ENCODE measurements at regions not wholly inside any gene's neighbourhood (a gene's known extent, or its start where the extent isn't known, plus 50 kb on each side); places are given as distances from the start of the nearest gene placed in this dataset.

DNA sequence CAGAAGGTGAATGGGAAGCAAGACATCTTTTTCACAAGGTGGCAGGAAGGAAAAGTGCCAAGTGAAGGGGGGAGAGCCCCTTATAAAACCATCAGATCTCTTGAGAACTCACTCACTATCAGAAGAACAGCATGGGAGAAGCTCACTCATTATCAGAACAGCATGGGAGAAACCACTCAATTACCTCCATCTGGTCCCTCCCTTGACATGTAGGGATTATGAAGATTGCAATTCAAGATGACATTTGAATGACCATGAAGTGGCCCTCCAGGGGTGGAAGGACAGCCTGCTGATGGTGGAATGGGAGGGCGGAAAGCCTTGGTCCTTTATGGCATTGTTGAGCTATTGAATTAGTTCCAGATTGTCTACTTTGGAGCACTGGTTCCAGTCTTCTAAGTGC, 413.0 kb upstream of the MEX3C start (continued):
- TF ChIP-seq, protein P1, sequence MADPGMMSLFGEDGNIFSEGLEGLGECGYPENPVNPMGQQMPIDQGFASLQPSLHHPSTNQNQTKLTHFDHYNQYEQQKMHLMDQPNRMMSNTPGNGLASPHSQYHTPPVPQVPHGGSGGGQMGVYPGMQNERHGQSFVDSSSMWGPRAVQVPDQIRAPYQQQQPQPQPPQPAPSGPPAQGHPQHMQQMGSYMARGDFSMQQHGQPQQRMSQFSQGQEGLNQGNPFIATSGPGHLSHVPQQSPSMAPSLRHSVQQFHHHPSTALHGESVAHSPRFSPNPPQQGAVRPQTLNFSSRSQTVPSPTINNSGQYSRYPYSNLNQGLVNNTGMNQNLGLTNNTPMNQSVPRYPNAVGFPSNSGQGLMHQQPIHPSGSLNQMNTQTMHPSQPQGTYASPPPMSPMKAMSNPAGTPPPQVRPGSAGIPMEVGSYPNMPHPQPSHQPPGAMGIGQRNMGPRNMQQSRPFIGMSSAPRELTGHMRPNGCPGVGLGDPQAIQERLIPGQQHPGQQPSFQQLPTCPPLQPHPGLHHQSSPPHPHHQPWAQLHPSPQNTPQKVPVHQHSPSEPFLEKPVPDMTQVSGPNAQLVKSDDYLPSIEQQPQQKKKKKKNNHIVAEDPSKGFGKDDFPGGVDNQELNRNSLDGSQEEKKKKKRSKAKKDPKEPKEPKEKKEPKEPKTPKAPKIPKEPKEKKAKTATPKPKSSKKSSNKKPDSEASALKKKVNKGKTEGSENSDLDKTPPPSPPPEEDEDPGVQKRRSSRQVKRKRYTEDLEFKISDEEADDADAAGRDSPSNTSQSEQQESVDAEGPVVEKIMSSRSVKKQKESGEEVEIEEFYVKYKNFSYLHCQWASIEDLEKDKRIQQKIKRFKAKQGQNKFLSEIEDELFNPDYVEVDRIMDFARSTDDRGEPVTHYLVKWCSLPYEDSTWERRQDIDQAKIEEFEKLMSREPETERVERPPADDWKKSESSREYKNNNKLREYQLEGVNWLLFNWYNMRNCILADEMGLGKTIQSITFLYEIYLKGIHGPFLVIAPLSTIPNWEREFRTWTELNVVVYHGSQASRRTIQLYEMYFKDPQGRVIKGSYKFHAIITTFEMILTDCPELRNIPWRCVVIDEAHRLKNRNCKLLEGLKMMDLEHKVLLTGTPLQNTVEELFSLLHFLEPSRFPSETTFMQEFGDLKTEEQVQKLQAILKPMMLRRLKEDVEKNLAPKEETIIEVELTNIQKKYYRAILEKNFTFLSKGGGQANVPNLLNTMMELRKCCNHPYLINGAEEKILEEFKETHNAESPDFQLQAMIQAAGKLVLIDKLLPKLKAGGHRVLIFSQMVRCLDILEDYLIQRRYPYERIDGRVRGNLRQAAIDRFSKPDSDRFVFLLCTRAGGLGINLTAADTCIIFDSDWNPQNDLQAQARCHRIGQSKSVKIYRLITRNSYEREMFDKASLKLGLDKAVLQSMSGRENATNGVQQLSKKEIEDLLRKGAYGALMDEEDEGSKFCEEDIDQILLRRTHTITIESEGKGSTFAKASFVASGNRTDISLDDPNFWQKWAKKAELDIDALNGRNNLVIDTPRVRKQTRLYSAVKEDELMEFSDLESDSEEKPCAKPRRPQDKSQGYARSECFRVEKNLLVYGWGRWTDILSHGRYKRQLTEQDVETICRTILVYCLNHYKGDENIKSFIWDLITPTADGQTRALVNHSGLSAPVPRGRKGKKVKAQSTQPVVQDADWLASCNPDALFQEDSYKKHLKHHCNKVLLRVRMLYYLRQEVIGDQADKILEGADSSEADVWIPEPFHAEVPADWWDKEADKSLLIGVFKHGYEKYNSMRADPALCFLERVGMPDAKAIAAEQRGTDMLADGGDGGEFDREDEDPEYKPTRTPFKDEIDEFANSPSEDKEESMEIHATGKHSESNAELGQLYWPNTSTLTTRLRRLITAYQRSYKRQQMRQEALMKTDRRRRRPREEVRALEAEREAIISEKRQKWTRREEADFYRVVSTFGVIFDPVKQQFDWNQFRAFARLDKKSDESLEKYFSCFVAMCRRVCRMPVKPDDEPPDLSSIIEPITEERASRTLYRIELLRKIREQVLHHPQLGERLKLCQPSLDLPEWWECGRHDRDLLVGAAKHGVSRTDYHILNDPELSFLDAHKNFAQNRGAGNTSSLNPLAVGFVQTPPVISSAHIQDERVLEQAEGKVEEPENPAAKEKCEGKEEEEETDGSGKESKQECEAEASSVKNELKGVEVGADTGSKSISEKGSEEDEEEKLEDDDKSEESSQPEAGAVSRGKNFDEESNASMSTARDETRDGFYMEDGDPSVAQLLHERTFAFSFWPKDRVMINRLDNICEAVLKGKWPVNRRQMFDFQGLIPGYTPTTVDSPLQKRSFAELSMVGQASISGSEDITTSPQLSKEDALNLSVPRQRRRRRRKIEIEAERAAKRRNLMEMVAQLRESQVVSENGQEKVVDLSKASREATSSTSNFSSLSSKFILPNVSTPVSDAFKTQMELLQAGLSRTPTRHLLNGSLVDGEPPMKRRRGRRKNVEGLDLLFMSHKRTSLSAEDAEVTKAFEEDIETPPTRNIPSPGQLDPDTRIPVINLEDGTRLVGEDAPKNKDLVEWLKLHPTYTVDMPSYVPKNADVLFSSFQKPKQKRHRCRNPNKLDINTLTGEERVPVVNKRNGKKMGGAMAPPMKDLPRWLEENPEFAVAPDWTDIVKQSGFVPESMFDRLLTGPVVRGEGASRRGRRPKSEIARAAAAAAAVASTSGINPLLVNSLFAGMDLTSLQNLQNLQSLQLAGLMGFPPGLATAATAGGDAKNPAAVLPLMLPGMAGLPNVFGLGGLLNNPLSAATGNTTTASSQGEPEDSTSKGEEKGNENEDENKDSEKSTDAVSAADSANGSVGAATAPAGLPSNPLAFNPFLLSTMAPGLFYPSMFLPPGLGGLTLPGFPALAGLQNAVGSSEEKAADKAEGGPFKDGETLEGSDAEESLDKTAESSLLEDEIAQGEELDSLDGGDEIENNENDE (IDR thresholded peaks at IDR 0.05; ENCODE audit: insufficient replicate concordance, low read length), result no peak
- TF ChIP-seq JUN (IDR thresholded peaks at IDR 0.05; ENCODE audit: low read depth, low read length) (no peak), RNF2 (IDR thresholded peaks at IDR 0.05; ENCODE audit: borderline replicate concordance, low read depth, low read length, missing control alignments, poor library complexity, severe bottlenecking) (no peak)
